ENCODE measurements at regions not wholly inside any gene's neighbourhood (a gene's known extent, or its start where the extent isn't known, plus 50 kb on each side); places are given as distances from the start of the nearest gene placed in this dataset.

DNA sequence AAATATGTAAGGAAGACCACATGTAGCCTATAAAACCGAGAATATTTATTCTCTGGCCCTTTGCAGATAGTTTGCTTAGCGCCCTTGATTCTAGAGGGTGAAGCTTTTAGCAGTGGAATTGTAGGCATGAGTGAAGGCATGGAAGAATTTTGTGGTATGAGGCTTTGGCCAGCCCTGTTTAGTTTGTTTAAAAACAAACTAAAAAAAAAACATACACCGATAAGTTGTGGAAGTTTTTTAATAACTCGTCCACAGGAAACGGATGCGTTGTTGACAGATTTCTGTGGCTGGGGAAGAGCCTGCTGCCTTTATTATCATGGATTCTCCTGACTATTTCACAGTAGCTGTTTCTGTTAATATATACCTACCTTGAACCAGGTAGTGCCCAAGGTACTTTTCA, 194.7 kb upstream of the LNX1 start:
- H3K4me3 ChIP-seq (ENCODE audit: low read depth, low read length), result no peak overlapping the region; the same call in 1 of the 2 replicates
- TF ChIP-seq, protein P1, sequence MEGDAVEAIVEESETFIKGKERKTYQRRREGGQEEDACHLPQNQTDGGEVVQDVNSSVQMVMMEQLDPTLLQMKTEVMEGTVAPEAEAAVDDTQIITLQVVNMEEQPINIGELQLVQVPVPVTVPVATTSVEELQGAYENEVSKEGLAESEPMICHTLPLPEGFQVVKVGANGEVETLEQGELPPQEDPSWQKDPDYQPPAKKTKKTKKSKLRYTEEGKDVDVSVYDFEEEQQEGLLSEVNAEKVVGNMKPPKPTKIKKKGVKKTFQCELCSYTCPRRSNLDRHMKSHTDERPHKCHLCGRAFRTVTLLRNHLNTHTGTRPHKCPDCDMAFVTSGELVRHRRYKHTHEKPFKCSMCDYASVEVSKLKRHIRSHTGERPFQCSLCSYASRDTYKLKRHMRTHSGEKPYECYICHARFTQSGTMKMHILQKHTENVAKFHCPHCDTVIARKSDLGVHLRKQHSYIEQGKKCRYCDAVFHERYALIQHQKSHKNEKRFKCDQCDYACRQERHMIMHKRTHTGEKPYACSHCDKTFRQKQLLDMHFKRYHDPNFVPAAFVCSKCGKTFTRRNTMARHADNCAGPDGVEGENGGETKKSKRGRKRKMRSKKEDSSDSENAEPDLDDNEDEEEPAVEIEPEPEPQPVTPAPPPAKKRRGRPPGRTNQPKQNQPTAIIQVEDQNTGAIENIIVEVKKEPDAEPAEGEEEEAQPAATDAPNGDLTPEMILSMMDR (IDR thresholded peaks at IDR 0.05; ENCODE audit: low read depth, low read length), result no peak

- TF ChIP-seq, protein P1 (IDR thresholded peaks at IDR 0.05; ENCODE audit: low read depth, low read length), result no peak
Observed at GRCh38 chr4:53784112-53784511, 192.8 kb upstream of the LNX1 start.

GRCh38 chr4:53783208-53783859, 192.0 kb upstream of the LNX1 start:
- TF ChIP-seq, protein P1 (IDR thresholded peaks at IDR 0.05; ENCODE audit: low read depth, low read length), result no peak
- no peak overlapping the region for H3K4me3 ChIP-seq (ENCODE audit: low read depth, low read length)

More at GRCh38 chr4:53784112-53784511, 192.8 kb upstream of the LNX1 start:
- H3K4me3 ChIP-seq (ENCODE audit: low read depth, low read length), result no peak overlapping the region

GRCh38 chr4:53782458-53782845, 191.2 kb upstream of the LNX1 start:
- no peak overlapping the region for H3K4me3 ChIP-seq (ENCODE audit: low read depth, low read length)
- TF ChIP-seq, protein P1 (IDR thresholded peaks at IDR 0.05; ENCODE audit: low read depth, low read length), result no peak

DNA sequence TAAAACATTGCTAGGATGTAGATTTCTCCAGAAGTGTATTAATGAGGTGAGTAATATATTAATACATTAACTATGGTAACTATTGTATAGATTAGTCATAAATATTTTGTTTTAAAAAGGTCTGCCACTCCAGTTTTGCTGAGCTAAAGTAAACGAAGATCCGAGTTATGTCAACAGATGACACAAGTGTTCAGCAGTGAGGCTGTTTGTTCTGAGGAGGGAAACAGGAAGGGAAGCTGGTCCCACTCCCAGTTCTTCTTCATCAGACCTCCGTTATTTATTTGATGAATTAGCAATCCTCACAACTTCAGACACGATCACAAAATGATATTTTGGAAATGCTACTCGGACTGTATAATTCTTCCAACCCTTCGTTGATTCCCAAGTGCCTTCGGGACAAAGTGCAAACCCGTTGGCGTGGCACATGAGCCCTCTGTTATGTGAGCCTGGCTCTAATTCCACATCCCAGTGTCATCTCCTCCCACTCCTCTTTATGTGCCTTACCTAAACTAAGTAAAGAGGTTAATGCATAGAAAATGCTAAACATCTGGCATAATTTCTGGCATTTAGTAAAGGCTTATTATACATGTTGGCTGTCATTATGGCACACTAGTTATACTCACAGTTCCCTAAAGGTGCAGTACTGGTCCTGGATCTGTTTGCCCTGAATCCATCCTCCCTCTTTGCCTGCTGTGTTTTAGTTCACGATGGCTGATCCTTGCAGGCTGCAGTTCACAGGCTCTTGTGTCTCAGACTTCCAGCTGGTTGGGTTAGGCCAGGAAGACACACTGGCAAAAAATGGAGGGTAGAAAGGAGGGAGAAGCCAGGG, 190.6 kb upstream of the LNX1 start:
- TF ChIP-seq, protein P1 (IDR thresholded peaks at IDR 0.05; ENCODE audit: low read depth, low read length), result no peak
- H3K4me3 ChIP-seq (ENCODE audit: low read depth, low read length), result peak overlapping the region; percentile 32

- TF ChIP-seq, protein P1 (IDR thresholded peaks at IDR 0.05; ENCODE audit: low read depth, low read length), result no peak
- H3K4me3 ChIP-seq (ENCODE audit: low read depth, low read length), result no peak overlapping the region
Observed at GRCh38 chr4:53780736-53781400, 189.6 kb upstream of the LNX1 start.
